Testis (tissue), 2 donors: ENCODE measurements at regions not wholly inside any gene's neighbourhood (a gene's known extent, or its start where the extent isn't known, plus 50 kb on each side); places are given as distances from the start of the nearest gene placed in this dataset.

Experiments
- CTCF ChIP-seq, 3 experiments: fragments of 450-650 bp in 2 of 3; fragments of 200-600 bp in 1 of 3; sonication (generic) in 1 of 3; IDR thresholded peaks; one replicate each; pipeline ENCODE4 v1.5.1; 2016 to 2019; ENCODE audit warnings: antibody characterized with exemption in 3 of 3, mild to moderate bottlenecking in 2 of 3, moderate library complexity in 1 of 3
- POLR2A ChIP-seq: fragments of 450-650 bp; IDR thresholded peaks from one replicate; pipeline ENCODE4 v1.6.1; 2017; ENCODE audit warnings: antibody characterized with exemption, mild to moderate bottlenecking, moderate library complexity

DNA sequence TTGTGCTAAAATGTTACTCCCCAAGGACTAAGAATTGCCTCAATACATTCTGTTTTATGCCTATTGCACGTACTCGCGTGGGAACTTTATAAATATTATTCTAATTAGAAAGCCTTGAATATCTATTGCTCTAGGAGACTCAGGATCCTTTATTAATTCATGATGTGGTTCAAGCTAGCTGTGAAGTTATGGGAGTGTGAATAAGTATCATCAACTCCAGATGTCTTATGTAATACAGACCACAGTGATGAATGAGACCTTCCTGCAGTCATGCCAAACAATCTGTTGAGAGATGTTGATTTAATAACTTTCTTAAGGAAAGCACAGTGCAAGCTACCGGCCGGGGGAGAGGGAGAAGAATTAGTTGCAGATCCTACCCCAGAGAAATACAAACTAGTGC, 519.2 kb upstream of the ZP4 start:
- TF ChIP-seq CTCF (IDR thresholded peaks at IDR 0.05) = no peak
- TF ChIP-seq POLR2A = no peak
